A549 (cell line): ENCODE measurements at regions not wholly inside any gene's neighbourhood (a gene's known extent, or its start where the extent isn't known, plus 50 kb on each side); places are given as distances from the start of the nearest gene placed in this dataset.

Source experiments
- ATAC-seq, 2 experiments: fragments of 200-7000 bp in 1 of 2; fragments of >200 bp in 1 of 2; cut with Nextera tagmentation in 1 of 2; cut with Tn5 transposase in 1 of 2; 3 replicates each; pipeline versions ENCODE4 v1.8.0 to v1.9.1; 2018 to 2020; ENCODE audit warnings: mild to moderate bottlenecking in 1 of 2, moderate library complexity in 1 of 2
- CTCF ChIA-PET: fragments of 300-600 bp; sonication (Branson Sonifier 250); formaldehyde crosslinking; extraction: SDS; loops from one replicate; lab custom pipeline; 2021; ENCODE audit warnings: antibody characterized with exemption, inconsistent platforms; lab: Yijun Ruan, JAX
- POLR2A ChIA-PET: fragments of 350-600 bp; formaldehyde crosslinking; extraction: SDS; loops from one replicate; lab custom pipeline; 2021; ENCODE audit warnings: antibody characterized with exemption, inconsistent platforms; lab: Yijun Ruan, JAX
- DNase-seq, 2 experiments: peaks; one replicate each; pipeline versions ENCODE4 v3.0.0 to v3.0.0-alpha.2; 2011 to 2016; ENCODE audit warnings: low read depth in 1 of 2, low spot score in 1 of 2
- FAIRE-seq: peaks from 2 replicates; lab custom pipeline; 2011; peaks lifted over from hg19 to GRCh38; lab: Jason Lieb, UNC
- H3K27ac ChIP-seq, 2 experiments: fragments of >200 bp; sonication (Bioruptor Twin); formaldehyde crosslinking; 3 replicates each; pipeline ENCODE4 v1.5.1; 2016 to 2017
- H3K4me1 ChIP-seq: fragments of >200 bp; sonication (Bioruptor Twin); formaldehyde crosslinking; 3 replicates; pipeline ENCODE4 v1.6.1; 2016
- H3K4me2 ChIP-seq: fragments of >200 bp; sonication (Bioruptor Twin); formaldehyde crosslinking; 3 replicates; pipeline ENCODE4 v1.6.1; 2016
- H3K4me3 ChIP-seq: fragments of >200 bp; sonication (Bioruptor Twin); formaldehyde crosslinking; 3 replicates; pipeline ENCODE4 v1.5.1; 2016
- H3K9me3 ChIP-seq: fragments of >200 bp; sonication (Bioruptor Twin); formaldehyde crosslinking; 3 replicates; pipeline ENCODE4 v1.6.1; 2016
- ATOH8 ChIP-seq: fragments of 250-450 bp; sonication (Bioruptor Pico); IDR thresholded peaks from 2 replicates; pipeline ENCODE4 v1.5.0; 2020; ENCODE audit warnings: low read depth, mild to moderate bottlenecking, moderate library complexity
- BHLHE40 ChIP-seq: IDR thresholded peaks from 2 replicates; pipeline ENCODE4 v1.6.1; 2012; ENCODE audit warnings: low read depth, low read length, inconsistent platforms
- CBX2 ChIP-seq: fragments of 200-600 bp; sonication (generic); IDR thresholded peaks from 2 replicates; pipeline ENCODE4 v1.6.1; 2016; ENCODE audit warnings: low read depth, mild to moderate bottlenecking, borderline replicate concordance
- CHD4 ChIP-seq: fragments of 200-600 bp; sonication (generic); IDR thresholded peaks from 2 replicates; pipeline ENCODE4 v1.6.1; 2016; ENCODE audit warnings: antibody characterized with exemption, mild to moderate bottlenecking, borderline replicate concordance
- CTCF ChIP-seq: fragments of >200 bp; sonication (Bioruptor Twin); formaldehyde crosslinking; IDR thresholded peaks from 3 replicates; pipeline ENCODE4 v1.5.1; 2016
- EHF ChIP-seq: fragments of 250-450 bp; sonication (Bioruptor Pico); IDR thresholded peaks from 2 replicates; pipeline ENCODE4 v1.5.0; 2020; ENCODE audit warnings: mild to moderate bottlenecking
- EHMT2 ChIP-seq: fragments of 200-600 bp; sonication (generic); IDR thresholded peaks from 2 replicates; pipeline ENCODE4 v1.6.1; 2016; ENCODE audit warnings: antibody characterized with exemption, low read depth, mild to moderate bottlenecking, moderate library complexity
- ELK1 ChIP-seq: fragments of 150-350 bp; IDR thresholded peaks from 2 replicates; pipeline ENCODE4 v1.6.1; 2014; ENCODE audit warnings: low read depth, mild to moderate bottlenecking, low read length
- EP300 ChIP-seq, 2 experiments: fragments of >200 bp; sonication (Bioruptor Twin); formaldehyde crosslinking; IDR thresholded peaks; 2 replicates in 1 of 2; 3 replicates in 1 of 2; pipeline ENCODE4 v1.6.1; 2016 to 2017
- ESRRA ChIP-seq: fragments of 150-350 bp; IDR thresholded peaks from 2 replicates; pipeline ENCODE4 v1.6.1; 2014; ENCODE audit warnings: mild to moderate bottlenecking, low read length, borderline replicate concordance
- FOSL2 ChIP-seq, 2 experiments: fragments of 450-650 bp in 1 of 2; fragments of >200 bp in 1 of 2; sonication (Bioruptor Twin) in 1 of 2; formaldehyde crosslinking; IDR thresholded peaks; 2 replicates each; pipeline versions ENCODE4 v1.5.0 to v1.6.1; 2016 to 2020; ENCODE audit warnings: mild to moderate bottlenecking in 1 of 2, moderate library complexity in 1 of 2
- GATA3 ChIP-seq: IDR thresholded peaks from 2 replicates; pipeline ENCODE4 v1.6.1; 2012; ENCODE audit warnings: borderline replicate concordance
- HES2 ChIP-seq: fragments of >200 bp; sonication (Bioruptor Twin); formaldehyde crosslinking; IDR thresholded peaks from 2 replicates; pipeline ENCODE4 v1.6.1; 2016
- HMGXB4 ChIP-seq: fragments of 250-450 bp; sonication (Bioruptor Pico); IDR thresholded peaks from 2 replicates; pipeline ENCODE4 v1.5.0; 2021; ENCODE audit warnings: mild to moderate bottlenecking, moderate library complexity, borderline replicate concordance
- MAX ChIP-seq: IDR thresholded peaks from 2 replicates; pipeline ENCODE4 v1.6.1; 2012
- MYC ChIP-seq: IDR thresholded peaks from 2 replicates; pipeline ENCODE4 v1.6.1; 2012; ENCODE audit warnings: mild to moderate bottlenecking, inconsistent platforms, low read length, improper control_type of control experiment, borderline replicate concordance
- NFE2L2 ChIP-seq: fragments of 150-350 bp; conservative IDR thresholded peaks from 2 replicates; pipeline ENCODE4 v1.6.1; 2014; ENCODE audit warnings: low read length
- NPAS2 ChIP-seq: fragments of 250-450 bp; sonication (Bioruptor Pico); IDR thresholded peaks from 2 replicates; pipeline ENCODE4 v1.8.0; 2022; ENCODE audit warnings: mild to moderate bottlenecking, moderate library complexity, borderline replicate concordance
- PHF8 ChIP-seq: fragments of 200-600 bp; sonication (generic); IDR thresholded peaks from 2 replicates; pipeline ENCODE4 v1.6.1; 2016; ENCODE audit warnings: low read depth, mild to moderate bottlenecking, antibody characterized with exemption, moderate library complexity, borderline replicate concordance
- POLR2A ChIP-seq: IDR thresholded peaks from 2 replicates; pipeline ENCODE4 v1.6.1; 2012; ENCODE audit warnings: mild to moderate bottlenecking, low read length
- POLR2AphosphoS2 ChIP-seq: conservative IDR thresholded peaks from 2 replicates; pipeline ENCODE4 v1.6.1; 2012; ENCODE audit warnings: low read length, improper control_type of control experiment, inconsistent platforms
- RCOR1 ChIP-seq: fragments of 150-350 bp; IDR thresholded peaks from 2 replicates; pipeline ENCODE4 v1.6.1; 2014; ENCODE audit warnings: antibody characterized with exemption, low read length, low read depth
- REST ChIP-seq: fragments of 200-600 bp; sonication (generic); IDR thresholded peaks from 2 replicates; pipeline ENCODE4 v1.6.1; 2016; ENCODE audit warnings: antibody characterized with exemption, mild to moderate bottlenecking, moderate library complexity
- TFCP2L1 ChIP-seq: fragments of 250-450 bp; sonication (Bioruptor Pico); IDR thresholded peaks from 2 replicates; pipeline ENCODE4 v1.5.0; 2021; ENCODE audit warnings: mild to moderate bottlenecking
- TP53 ChIP-seq: fragments of 250-450 bp; sonication (Bioruptor Pico); IDR thresholded peaks from 2 replicates; pipeline ENCODE4 v1.5.0; 2021; ENCODE audit warnings: mild to moderate bottlenecking, moderate library complexity
- USF2 ChIP-seq: fragments of 450-650 bp; IDR thresholded peaks from 2 replicates; pipeline ENCODE4 v1.6.1; 2014; ENCODE audit warnings: antibody characterized with exemption
- ZFP36 ChIP-seq: fragments of 450-650 bp; IDR thresholded peaks from 2 replicates; pipeline ENCODE4 v1.6.1; 2014; ENCODE audit warnings: borderline replicate concordance; ENCODE audit not compliant: partially characterized antibody
- ZNF302 ChIP-seq: fragments of 250-450 bp; sonication (Bioruptor Pico); IDR thresholded peaks from 2 replicates; pipeline ENCODE4 v1.9.0; 2021; ENCODE audit warnings: inconsistent platforms, mild to moderate bottlenecking, moderate library complexity
- ZSCAN20 ChIP-seq: fragments of 250-450 bp; sonication (Bioruptor Pico); IDR thresholded peaks from 2 replicates; pipeline ENCODE4 v1.8.0; 2022; ENCODE audit warnings: mild to moderate bottlenecking, moderate library complexity
- WGBS: methylation state at CpG from one replicate; pipeline ENCODE4 v1.1.6; 2017; ENCODE audit errors: missing lambda C conversion rate; 5-methylcytosine and 5-hydroxymethylcytosine counted together

GRCh38 chr1:83493633-83494032 lies 505.3 kb downstream of the TTLL7 start:
- Histone ChIP-seq H3K4me1 (no peaks in the 10 kb centered on the region), H3K9me3 (no peaks in the 10 kb centered on the region), H3K4me3 (no peak overlapping the region), H3K27ac (no peak overlapping the region), H3K4me2 (no peak overlapping the region)
- no peak for TF ChIP-seq HMGXB4
- TF ChIP-seq ELK1: no peak
- no peak for TF ChIP-seq BHLHE40
- no peak for TF ChIP-seq MYC
- no peak for TF ChIP-seq TFCP2L1
- TF ChIP-seq PHF8: no peak
- no peak for TF ChIP-seq TP53
- no peak for TF ChIP-seq USF2
- TF ChIP-seq ZNF302 (CRISPR knock-in tag): no peak
- no peak for TF ChIP-seq NPAS2
- no peak for TF ChIP-seq HES2
- no peak for TF ChIP-seq CTCF
- TF ChIP-seq MAX: no peak
- no peak for TF ChIP-seq EHMT2
- no peak for TF ChIP-seq ATOH8 (CRISPR knock-in tag)
- no peak for TF ChIP-seq EP300 (IDR thresholded peaks at IDR 0.05)
- TF ChIP-seq NFE2L2: no peak
- TF ChIP-seq POLR2AphosphoS2: no peak
- TF ChIP-seq ESRRA: no peak
- TF ChIP-seq RCOR1: no peak
- CTCF ChIA-PET: no interaction called here
- POLR2A ChIA-PET: no interaction called here
- 2% methylated on average over 2 of the region's 2 CpGs for WGBS
- DNase-seq: no peak
- no peak for FAIRE-seq
- ATAC-seq: no peak

GRCh38 chr1:83491930-83492329 lies 507.0 kb downstream of the TTLL7 start:
- DNase-seq: no peak
- CTCF ChIA-PET: no interaction called here
- Histone ChIP-seq H3K4me1 (no peaks in the 10 kb centered on the region), H3K4me3 (no peak overlapping the region), H3K9me3 (no peaks in the 10 kb centered on the region), H3K27ac (no peak overlapping the region), H3K4me2 (no peak overlapping the region)
- no peak for ATAC-seq
- TF ChIP-seq POLR2A: no peak
- no peak for TF ChIP-seq FOSL2 (IDR thresholded peaks at IDR 0.05)
- TF ChIP-seq FOSL2 (CRISPR knock-in tag; IDR thresholded peaks at IDR 0.05): no peak
- TF ChIP-seq ZSCAN20 (CRISPR knock-in tag): no peak
- no peak for TF ChIP-seq CBX2
- no peak for TF ChIP-seq CHD4
- no peak for TF ChIP-seq ZFP36
- no peak for TF ChIP-seq REST
- no peak for TF ChIP-seq BHLHE40
- TF ChIP-seq GATA3: no peak
- no peak for TF ChIP-seq EHF (CRISPR knock-in tag)
- 54% methylated on average over 2 of the region's 2 CpGs for WGBS
- POLR2A ChIA-PET: no interaction called here
- no peak for FAIRE-seq
